H9 (cell line): ENCODE measurements at regions not wholly inside any gene's neighbourhood (a gene's known extent, or its start where the extent isn't known, plus 50 kb on each side); places are given as distances from the start of the nearest gene placed in this dataset.
A peak's percentile ranks its signal among the peaks of the same experiment; 100 is the strongest.

Experiments
- DNase-seq: peaks from one replicate; pipeline ENCODE4 v3.0.0-alpha.2; 2017
- H2AFZ ChIP-seq: one replicate; pipeline ENCODE4 v1.6.1; 2013; ENCODE audit warnings: mild to moderate bottlenecking, low read length, control low read depth, moderate library complexity
- H2AK5ac ChIP-seq: 2 replicates; pipeline ENCODE4 v1.6.1; 2013; ENCODE audit warnings: low read length, control low read depth, mixed read lengths; ENCODE audit not compliant: insufficient read length
- H2BK120ac ChIP-seq: one replicate; pipeline ENCODE4 v1.6.1; 2013; ENCODE audit warnings: low read depth, mild to moderate bottlenecking, low read length, control low read depth, inconsistent platforms; ENCODE audit not compliant: poor library complexity, severe bottlenecking
- H2BK12ac ChIP-seq: 2 replicates; pipeline ENCODE4 v1.6.1; 2013; ENCODE audit warnings: low read length, control low read depth, mixed read lengths, low read depth; ENCODE audit not compliant: insufficient read length
- H2BK15ac ChIP-seq: 2 replicates; pipeline ENCODE4 v1.6.1; 2013; ENCODE audit warnings: low read depth, low read length, control low read depth
- H2BK20ac ChIP-seq: one replicate; pipeline ENCODE4 v1.6.1; 2013; ENCODE audit warnings: low read depth, mild to moderate bottlenecking, low read length, control low read depth, inconsistent platforms; ENCODE audit not compliant: poor library complexity, severe bottlenecking
- H2BK5ac ChIP-seq: 2 replicates; pipeline ENCODE4 v1.6.1; 2013; ENCODE audit warnings: low read length, control low read depth, mixed read lengths; ENCODE audit not compliant: insufficient read length
- H3K14ac ChIP-seq: 2 replicates; pipeline ENCODE4 v1.6.1; 2013; ENCODE audit warnings: low read length, control low read depth; ENCODE audit not compliant: insufficient read depth
- H3K18ac ChIP-seq: 2 replicates; pipeline ENCODE4 v1.6.1; 2013; ENCODE audit warnings: low read depth, mild to moderate bottlenecking, mixed read lengths, low read length, control low read depth; ENCODE audit not compliant: insufficient read length
- H3K23ac ChIP-seq: 2 replicates; pipeline ENCODE4 v1.6.1; 2013; ENCODE audit warnings: low read length, control low read depth, mixed read lengths, low read depth; ENCODE audit not compliant: insufficient read length
- H3K23me2 ChIP-seq: 2 replicates; pipeline ENCODE4 v1.6.1; 2013; ENCODE audit warnings: low read depth, mild to moderate bottlenecking, mixed read lengths, low read length, control low read depth; ENCODE audit not compliant: insufficient read length, poor library complexity, severe bottlenecking
- H3K27ac ChIP-seq: 2 replicates; pipeline ENCODE4 v1.5.1; 2013; ENCODE audit warnings: low read length, control low read depth, mixed read lengths, low read depth; ENCODE audit not compliant: insufficient read length
- H3K27me3 ChIP-seq: 2 replicates; pipeline ENCODE4 v1.6.1; 2013; ENCODE audit warnings: low read length, control low read depth, inconsistent platforms; ENCODE audit not compliant: insufficient read depth
- H3K4ac ChIP-seq: 2 replicates; pipeline ENCODE4 v1.6.1; 2013; ENCODE audit warnings: low read depth, mild to moderate bottlenecking, control low read depth, inconsistent platforms, low read length, moderate library complexity
- H3K4me1 ChIP-seq: 2 replicates; pipeline ENCODE4 v1.6.1; 2013; ENCODE audit warnings: low read length, control low read depth, inconsistent platforms; ENCODE audit not compliant: insufficient read depth
- H3K4me2 ChIP-seq: 2 replicates; pipeline ENCODE4 v1.6.1; 2013; ENCODE audit warnings: low read length, control low read depth, mixed read lengths; ENCODE audit not compliant: insufficient read length, insufficient read depth
- H3K56ac ChIP-seq: 2 replicates; pipeline ENCODE4 v1.6.1; 2013; ENCODE audit warnings: low read depth, mild to moderate bottlenecking, mixed read lengths, low read length, control low read depth; ENCODE audit not compliant: insufficient read length
- H3K79me1 ChIP-seq: 2 replicates; pipeline ENCODE4 v1.6.1; 2013; ENCODE audit warnings: low read depth, mild to moderate bottlenecking, moderate library complexity, low read length, control low read depth, inconsistent platforms; ENCODE audit not compliant: insufficient read depth, poor library complexity, severe bottlenecking
- H3K79me2 ChIP-seq: 2 replicates; pipeline ENCODE4 v1.6.1; 2013; ENCODE audit warnings: low read length, control low read depth, inconsistent platforms; ENCODE audit not compliant: insufficient read depth
- H3K9ac ChIP-seq: 2 replicates; pipeline ENCODE4 v1.6.1; 2013; ENCODE audit warnings: low read length, control low read depth, mixed read lengths; ENCODE audit not compliant: insufficient read length; ENCODE audit errors: extremely low read depth
- H3K9me3 ChIP-seq: one replicate; pipeline ENCODE4 v1.6.1; 2013; ENCODE audit warnings: low read depth, low read length, inconsistent platforms; ENCODE audit not compliant: control insufficient read depth
- H3T11ph ChIP-seq: one replicate; pipeline ENCODE4 v1.6.1; 2013; ENCODE audit warnings: mild to moderate bottlenecking, low read length, control low read depth, inconsistent platforms
- H4K20me1 ChIP-seq: one replicate; pipeline ENCODE4 v1.6.1; 2013; ENCODE audit not compliant: control insufficient read depth, insufficient read length, insufficient read depth
- H4K5ac ChIP-seq: 2 replicates; pipeline ENCODE4 v1.6.1; 2013; ENCODE audit warnings: low read depth, mild to moderate bottlenecking, mixed read lengths, low read length, control low read depth; ENCODE audit not compliant: insufficient read length
- H4K8ac ChIP-seq: replicated peaks from 2 replicates; pipeline ENCODE4 v1.6.1; 2013; ENCODE audit warnings: low read length, control low read depth, mixed read lengths, low read depth; ENCODE audit not compliant: insufficient read length
- H4K91ac ChIP-seq: 2 replicates; pipeline ENCODE4 v1.6.1; 2013; ENCODE audit warnings: low read depth, mild to moderate bottlenecking, moderate library complexity, mixed read lengths, low read length, control low read depth; ENCODE audit not compliant: insufficient read length
- H3K27ac Mint-ChIP-seq, 3 experiments: 2 replicates in 2 of 3; 3 replicates in 1 of 3; pipeline ENCODE4 v1.8.0; 2020 to 2021; ENCODE audit warnings: mixed read lengths in 3 of 3, mild to moderate bottlenecking in 1 of 3, moderate library complexity in 1 of 3
- H3K27me3 Mint-ChIP-seq: 2 replicates; pipeline ENCODE4 v1.8.0; 2021; ENCODE audit warnings: low read depth, mild to moderate bottlenecking, moderate library complexity, mixed read lengths
- H3K36me3 Mint-ChIP-seq, 3 experiments: 2 replicates in 2 of 3; 3 replicates in 1 of 3; pipeline ENCODE4 v1.8.0; 2020 to 2021; ENCODE audit warnings: low read depth in 3 of 3, mixed read lengths in 3 of 3; ENCODE audit not compliant: insufficient read depth in 1 of 3
- H3K4me1 Mint-ChIP-seq, 2 experiments: 2 replicates each; pipeline ENCODE4 v1.8.0; 2020; ENCODE audit warnings: mixed read lengths in 2 of 2
- H3K4me3 Mint-ChIP-seq, 2 experiments: 2 replicates in 1 of 2; 3 replicates in 1 of 2; pipeline ENCODE4 v1.8.0; 2020 to 2021; ENCODE audit warnings: mild to moderate bottlenecking in 2 of 2, mixed read lengths in 2 of 2, moderate library complexity in 1 of 2
- H3K9me3 Mint-ChIP-seq, 2 experiments: 2 replicates in 1 of 2; 3 replicates in 1 of 2; pipeline ENCODE4 v1.8.0; 2020; ENCODE audit warnings: mild to moderate bottlenecking in 2 of 2, mixed read lengths in 2 of 2, moderate library complexity in 1 of 2
- WGBS: extraction: QIAGEN DNeasy Blood & Tissue Kit; methylation state at CpG from one replicate; pipeline ENCODE4 v1.1.7; 2013; ENCODE audit warnings: missing lambda C conversion rate, low lambda C conversion rate, mixed read lengths; ENCODE audit not compliant: insufficient read length; ENCODE audit errors: extremely low coverage; 5-methylcytosine and 5-hydroxymethylcytosine counted together
- TF ChIP-seq, protein P1 (sequence below): fragments of 200-600 bp; sonication (generic); conservative IDR thresholded peaks from 3 replicates; pipeline ENCODE4 v1.8.0; 2021; ENCODE audit warnings: antibody characterized with exemption, mild to moderate bottlenecking

DNA sequence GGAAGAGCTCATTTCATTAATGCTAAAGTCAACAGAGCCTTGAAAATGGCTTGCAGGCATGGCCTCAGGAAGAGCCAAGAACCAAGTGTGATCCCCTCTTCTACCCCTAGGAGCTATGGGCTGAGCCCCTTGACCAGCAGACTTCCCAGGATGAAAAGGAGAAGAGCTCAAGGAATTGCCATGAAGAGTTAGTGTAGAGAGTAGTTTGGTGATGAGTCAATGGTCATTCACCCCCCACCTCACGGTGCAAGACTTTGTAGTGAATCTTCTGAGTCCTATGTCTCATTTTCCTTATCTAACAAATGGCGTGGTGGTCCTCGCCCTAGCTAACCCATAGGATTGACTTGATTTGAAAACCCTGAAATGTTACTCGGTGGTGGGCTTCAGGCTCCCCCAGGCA is 422.4 kb upstream of the CADM1 start:
- Mint-ChIP-seq H3K4me3 (no peak overlapping the region), H3K27me3 (peaks cover 59% of the 10 kb centered on the region), H3K36me3 (no peaks in the 10 kb centered on the region; a peak in 1 of 7 replicates), H3K4me1 (peaks cover 17 to 29% of the 10 kb centered on the region in 2 experiments), H3K27ac (no peak overlapping the region), H3K9me3 (no peaks in the 10 kb centered on the region; a peak in 1 of 5 replicates)
- Histone ChIP-seq H3K27ac (no peak overlapping the region), H2AK5ac (no peak overlapping the region), H3K4ac (no peak overlapping the region), H2BK120ac (no peak overlapping the region), H3K14ac (no peak overlapping the region), H4K91ac (no peak overlapping the region), H3K4me1 (peaks cover 12% of the 10 kb centered on the region; the same call in 1 of the 2 replicates), H2BK5ac (no peak overlapping the region), H3K27me3 (no peaks in the 10 kb centered on the region), H3K79me2 (no peaks in the 10 kb centered on the region), H3K18ac (no peak overlapping the region), H2BK12ac (no peak overlapping the region), H3K23me2 (no peaks in the 10 kb centered on the region), H3T11ph (no peak overlapping the region), H4K8ac (no peak overlapping the region), H3K79me1 (no peaks in the 10 kb centered on the region), H4K5ac (no peak overlapping the region), H2BK20ac (no peak overlapping the region), H3K4me2 (no peak overlapping the region), H3K56ac (no peak overlapping the region), H2BK15ac (no peak overlapping the region), H4K20me1 (no peaks in the 10 kb centered on the region), H3K9me3 (no peaks in the 10 kb centered on the region), H2AFZ (no peak overlapping the region), H3K9ac (no peak overlapping the region), H3K23ac (no peak overlapping the region)
- TF ChIP-seq, protein P1, sequence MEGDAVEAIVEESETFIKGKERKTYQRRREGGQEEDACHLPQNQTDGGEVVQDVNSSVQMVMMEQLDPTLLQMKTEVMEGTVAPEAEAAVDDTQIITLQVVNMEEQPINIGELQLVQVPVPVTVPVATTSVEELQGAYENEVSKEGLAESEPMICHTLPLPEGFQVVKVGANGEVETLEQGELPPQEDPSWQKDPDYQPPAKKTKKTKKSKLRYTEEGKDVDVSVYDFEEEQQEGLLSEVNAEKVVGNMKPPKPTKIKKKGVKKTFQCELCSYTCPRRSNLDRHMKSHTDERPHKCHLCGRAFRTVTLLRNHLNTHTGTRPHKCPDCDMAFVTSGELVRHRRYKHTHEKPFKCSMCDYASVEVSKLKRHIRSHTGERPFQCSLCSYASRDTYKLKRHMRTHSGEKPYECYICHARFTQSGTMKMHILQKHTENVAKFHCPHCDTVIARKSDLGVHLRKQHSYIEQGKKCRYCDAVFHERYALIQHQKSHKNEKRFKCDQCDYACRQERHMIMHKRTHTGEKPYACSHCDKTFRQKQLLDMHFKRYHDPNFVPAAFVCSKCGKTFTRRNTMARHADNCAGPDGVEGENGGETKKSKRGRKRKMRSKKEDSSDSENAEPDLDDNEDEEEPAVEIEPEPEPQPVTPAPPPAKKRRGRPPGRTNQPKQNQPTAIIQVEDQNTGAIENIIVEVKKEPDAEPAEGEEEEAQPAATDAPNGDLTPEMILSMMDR: peak; percentile 24; the same call in 1 of the 3 replicates
- WGBS: no CpG with 5 or more reads among the region's 4 CpGs
- DNase-seq: no peak
